ENCODE measurements at regions not wholly inside any gene's neighbourhood (a gene's known extent, or its start where the extent isn't known, plus 50 kb on each side); places are given as distances from the start of the nearest gene placed in this dataset.
"Not testable (repeated sequence)": the region's sequence is repeated elsewhere in the genome, so short reads cannot be mapped to it uniquely, and the experiment has no call there.

DNA sequence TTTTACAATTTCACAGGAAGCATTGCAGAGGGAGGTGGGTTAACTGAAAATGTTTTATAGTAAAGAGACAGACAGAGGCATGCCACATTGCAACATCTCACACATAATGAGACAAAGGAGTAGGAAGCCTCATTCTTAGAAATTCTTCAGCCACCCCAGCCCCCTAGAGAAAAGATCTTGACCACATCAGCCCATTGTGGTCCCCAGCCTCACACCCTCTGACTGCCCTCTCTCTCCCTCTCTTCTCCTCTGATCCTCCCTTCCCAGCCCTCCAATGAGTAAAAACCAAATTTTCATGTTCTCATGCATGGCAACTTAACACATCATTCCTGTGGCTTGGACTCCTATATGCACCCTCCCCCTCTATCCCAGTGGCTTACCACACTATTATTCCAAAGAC, 174.1 kb downstream of the UACA start:
- TF ChIP-seq CTCF (IDR thresholded peaks at IDR 0.05; ENCODE audit: extremely low read depth, missing control alignments), result no peak
- no peak for DNase-seq (ENCODE audit: low spot score)

- no peak for DNase-seq (ENCODE audit: low spot score)
- no peak for TF ChIP-seq CTCF (IDR thresholded peaks at IDR 0.05; ENCODE audit: extremely low read depth, missing control alignments)
Measured at GRCh38 chr15:70588613-70589012, 174.7 kb downstream of the UACA start.

GRCh38 chr15:70587896-70588567, 175.3 kb downstream of the UACA start:
- TF ChIP-seq CTCF (IDR thresholded peaks at IDR 0.05; ENCODE audit: extremely low read depth, missing control alignments), result no peak
- peak; percentile 18 for DNase-seq (ENCODE audit: low spot score)

- DNase-seq (ENCODE audit: low spot score), result not testable (repeated sequence)
Measured at GRCh38 chr15:70587012-70587634, 176.2 kb downstream of the UACA start.

DNA sequence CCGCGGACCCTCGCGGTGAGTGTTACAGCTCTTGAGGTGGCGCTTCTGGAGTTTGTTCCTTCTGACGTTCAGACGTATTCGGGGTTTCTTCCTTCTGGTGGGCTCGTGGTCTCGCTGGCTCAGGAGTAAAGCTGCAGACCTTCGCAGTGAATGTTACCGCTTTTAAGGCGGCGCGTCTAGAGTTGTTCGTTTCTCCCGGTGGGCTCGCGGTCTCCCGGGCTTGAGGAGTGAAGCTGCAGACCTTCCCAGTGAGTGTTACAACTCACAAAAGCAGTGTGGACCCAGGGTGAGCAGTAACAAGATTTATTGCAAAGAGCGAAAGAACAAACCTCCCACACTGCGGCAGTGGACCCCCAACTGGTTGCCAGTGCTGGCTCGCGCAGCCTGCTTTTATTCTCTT, 177.1 kb downstream of the UACA start:
- no peak for DNase-seq (ENCODE audit: low spot score)
- TF ChIP-seq CTCF (IDR thresholded peaks at IDR 0.05; ENCODE audit: extremely low read depth, missing control alignments), result no peak

DNA sequence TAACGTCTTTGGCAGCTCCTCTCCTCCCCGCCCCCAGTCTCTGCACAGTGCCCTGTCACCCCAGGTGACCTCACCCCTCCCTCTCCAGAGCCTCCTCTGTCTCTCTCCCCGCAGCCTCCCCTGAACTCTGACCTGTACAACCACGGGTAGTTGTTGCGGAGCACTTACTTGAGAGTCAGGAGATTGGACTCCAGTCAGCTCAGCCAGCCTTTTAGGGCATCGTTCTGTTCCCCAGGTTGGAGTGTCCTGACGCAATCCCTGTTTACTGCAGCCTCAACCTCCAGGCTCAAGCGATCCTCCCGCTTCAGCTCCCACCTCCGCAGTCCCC, 177.7 kb downstream of the UACA start:
- TF ChIP-seq CTCF (IDR thresholded peaks at IDR 0.05; ENCODE audit: extremely low read depth, missing control alignments), result no peak
- DNase-seq (ENCODE audit: low spot score), result peak; percentile 23

GRCh38 chr15:70584838-70585706, 178.3 kb downstream of the UACA start:
- DNase-seq (ENCODE audit: low spot score), result peak; percentile 55
- no peak for TF ChIP-seq CTCF (IDR thresholded peaks at IDR 0.05; ENCODE audit: extremely low read depth, missing control alignments)
